ENCODE measurements at regions not wholly inside any gene's neighbourhood (a gene's known extent, or its start where the extent isn't known, plus 50 kb on each side); places are given as distances from the start of the nearest gene placed in this dataset.

DNA sequence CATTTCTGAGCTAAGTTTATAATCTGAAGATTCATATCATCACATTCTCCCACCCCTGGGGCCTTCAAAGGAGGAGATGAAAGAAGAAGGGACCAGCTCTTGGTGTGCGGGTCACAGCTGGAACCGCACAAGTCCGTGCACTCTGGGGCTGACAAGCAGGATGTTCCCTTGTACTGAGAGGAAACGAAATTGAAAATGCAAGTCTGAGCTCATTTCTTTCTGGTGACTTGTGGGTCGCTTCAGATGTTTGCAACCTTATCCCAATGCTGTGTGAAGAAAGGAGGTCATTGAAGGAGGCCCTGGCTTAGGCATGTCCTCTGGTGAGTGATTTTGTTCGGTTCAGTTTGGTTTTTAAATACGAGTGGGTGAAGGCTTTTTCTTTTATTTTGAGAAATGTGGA is 59.6 kb downstream of the C9orf152 start:
- no peaks in the 10 kb centered on the region for H3K27me3 ChIP-seq (ENCODE audit: control insufficient read depth in 1 of 2, insufficient read depth in 2 of 2, low read length in 2 of 2)
- H3K9me3 ChIP-seq (ENCODE audit: low read length) = no peaks in the 10 kb centered on the region
- H3K4me1 ChIP-seq (ENCODE audit: insufficient read depth, low read length) = peaks cover 38% of the 10 kb centered on the region
- no peak overlapping the region for H3K4me3 ChIP-seq (ENCODE audit: low read depth in 1 of 2, low read length in 2 of 2)
- H3K27ac ChIP-seq (ENCODE audit: low read depth, low read length) = no peak overlapping the region
- no peak overlapping the region for H3K9ac ChIP-seq (ENCODE audit: low read length)
- H3K36me3 ChIP-seq (ENCODE audit: insufficient read depth, low read length) = no peaks in the 10 kb centered on the region

DNA sequence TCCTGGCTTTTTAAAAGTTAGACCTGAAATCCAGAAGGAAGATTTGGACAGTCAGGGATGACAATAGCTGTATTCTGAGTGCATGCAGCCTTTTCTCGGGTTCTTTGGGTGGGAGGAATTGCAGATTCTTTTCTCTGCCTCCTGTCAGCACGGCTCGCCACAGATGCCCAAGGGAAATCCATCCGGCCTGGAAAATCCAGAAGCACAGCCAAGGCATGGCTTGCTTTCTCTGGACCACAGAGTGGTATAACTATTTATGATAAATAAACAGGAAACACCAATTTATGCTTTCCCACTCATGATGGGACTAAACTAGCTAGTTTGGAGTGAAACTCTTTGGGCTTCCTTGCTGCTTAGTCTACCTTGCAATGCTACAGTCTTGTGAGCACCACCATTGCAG is 59.1 kb downstream of the C9orf152 start:
- Histone ChIP-seq H3K4me3 (ENCODE audit: low read depth in 1 of 2, low read length in 2 of 2) (no peak overlapping the region), H3K36me3 (ENCODE audit: insufficient read depth, low read length) (no peaks in the 10 kb centered on the region), H3K27me3 (ENCODE audit: control insufficient read depth in 1 of 2, insufficient read depth in 2 of 2, low read length in 2 of 2) (no peaks in the 10 kb centered on the region), H3K9ac (ENCODE audit: low read length) (no peak overlapping the region), H3K9me3 (ENCODE audit: low read length) (no peaks in the 10 kb centered on the region), H3K27ac (ENCODE audit: low read depth, low read length) (no peak overlapping the region), H3K4me1 (ENCODE audit: insufficient read depth, low read length) (peaks cover 33% of the 10 kb centered on the region)
